Posterior cingulate gyrus (tissue), 11 donors: ENCODE measurements at regions not wholly inside any gene's neighbourhood (a gene's known extent, or its start where the extent isn't known, plus 50 kb on each side); places are given as distances from the start of the nearest gene placed in this dataset.
A peak's percentile ranks its signal among the peaks of the same experiment; 100 is the strongest.

ENCODE experiments used
- DNase-seq, 10 donors: peaks; one replicate each; pipeline versions ENCODE4 v3.0.0 to v3.0.0-alpha.2; 2020 to 2021; ENCODE audit warnings: mixed read lengths in 3 of 10
- intact Hi-C: fragments of 100-400 bp; cut with DNase I; formaldehyde crosslinking; loops from one replicate; pipeline ENCODE4 v1.15.1; 2023

- DNase-seq: no peak
- intact Hi-C loops: no loop called here
These were observed 103.2 kb downstream of the BTBD3 start for GRCh38 chr20:12020846-12021245.

DNA sequence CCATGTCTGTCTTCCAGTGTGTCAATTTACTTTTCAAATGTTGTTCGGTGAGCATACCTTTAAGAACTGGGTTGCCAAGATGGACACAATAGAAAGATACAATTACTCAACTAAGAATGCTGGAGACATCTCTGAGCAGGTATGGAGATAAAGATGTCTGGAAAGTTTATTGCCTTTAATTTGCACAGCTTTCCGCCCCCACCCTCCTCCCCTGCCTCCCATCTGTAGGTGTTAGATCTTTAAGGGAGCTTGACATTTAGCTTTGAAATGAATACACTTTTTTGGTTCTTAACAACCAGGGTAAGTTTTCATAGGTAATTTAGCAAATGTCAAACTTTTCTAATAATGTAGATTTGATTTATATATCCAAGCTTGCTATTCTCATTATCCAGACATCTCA, 104.4 kb downstream of the BTBD3 start:
- intact Hi-C loops: no loop called here
- DNase-seq: no peak

DNA sequence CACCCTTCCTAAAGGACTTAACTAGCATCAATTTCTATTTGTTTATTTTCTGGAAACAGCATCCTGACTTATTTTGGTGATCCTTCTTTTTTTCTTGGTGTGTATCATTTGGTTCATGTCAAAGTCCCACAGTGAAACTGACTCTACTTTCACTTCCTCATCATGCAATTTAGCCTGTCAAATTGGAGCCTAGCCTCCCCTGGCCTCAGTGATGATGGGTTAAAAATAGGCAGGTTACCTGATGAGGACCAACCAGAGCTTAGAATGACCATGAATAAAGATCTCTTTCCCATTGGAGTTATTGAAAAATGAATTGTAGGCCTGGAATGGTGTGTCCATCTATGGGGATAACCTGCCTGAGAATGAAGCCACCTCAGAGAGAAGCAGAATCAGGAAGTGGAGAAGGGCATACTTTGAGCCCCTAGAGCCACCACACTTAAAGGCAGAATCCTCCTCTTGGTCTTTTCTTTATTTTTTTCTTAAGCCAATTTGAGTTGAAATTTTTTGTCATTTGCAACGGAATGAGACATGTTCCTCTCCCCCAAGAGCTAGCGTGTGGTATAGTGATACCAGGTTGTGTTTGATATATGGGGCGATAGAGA, 105.6 kb downstream of the BTBD3 start:
- intact Hi-C loops: no loop called here
- no peak for DNase-seq

- DNase-seq: no peak
- intact Hi-C loops: no loop called here
These were observed 111.1 kb downstream of the BTBD3 start for GRCh38 chr20:12028771-12029170.

- intact Hi-C loops: no loop called here
- no peak for DNase-seq
These were observed 112.8 kb downstream of the BTBD3 start for GRCh38 chr20:12030470-12030869.

GRCh38 chr20:12036142-12036541, 118.4 kb downstream of the BTBD3 start:
- DNase-seq: no peak
- intact Hi-C loops: no loop called here

DNA sequence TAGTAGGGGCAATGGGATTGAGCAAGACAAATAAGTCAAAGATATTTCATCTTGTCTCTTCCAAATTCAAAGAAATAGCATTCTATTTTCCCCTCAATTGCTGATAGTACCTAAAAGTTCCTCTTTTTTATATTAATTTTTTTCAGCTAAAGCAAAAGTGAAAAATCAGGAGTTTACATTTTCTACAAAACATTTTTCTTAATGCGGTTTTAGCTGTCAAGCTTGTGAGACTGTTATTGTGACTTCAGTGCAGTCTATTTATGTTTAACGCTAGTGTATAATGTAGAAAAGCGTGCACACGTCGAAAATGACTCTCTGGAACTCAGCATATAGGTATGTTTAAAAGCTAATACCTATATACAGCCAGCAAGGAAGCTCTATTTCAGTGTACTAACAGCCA, 119.8 kb downstream of the BTBD3 start:
- intact Hi-C loops: no loop called here
- DNase-seq: no peak

- no peak for DNase-seq
- intact Hi-C loops: no loop called here
These were observed 122.6 kb downstream of the BTBD3 start for GRCh38 chr20:12040261-12040660.

DNA sequence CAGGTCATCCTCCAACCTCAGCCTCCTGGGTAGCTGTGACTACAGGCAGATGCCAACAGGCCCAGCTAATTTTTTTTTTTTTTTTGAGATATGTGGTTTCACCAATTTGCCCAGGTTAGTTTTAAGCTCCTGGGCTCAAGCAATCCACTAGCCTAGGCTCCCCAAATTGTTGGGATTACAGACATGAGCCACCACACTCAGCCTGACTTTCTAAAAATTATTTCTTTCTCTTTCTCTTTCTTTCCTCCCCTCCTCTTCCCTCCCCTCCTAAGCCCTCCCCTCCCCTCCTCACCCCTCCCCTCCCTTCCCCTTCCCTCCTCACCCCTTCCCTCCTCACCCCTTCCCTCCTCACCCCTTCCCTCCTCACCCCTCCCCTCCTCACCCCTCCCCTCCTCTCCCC, 127.3 kb downstream of the BTBD3 start:
- intact Hi-C loops: no loop called here
- no peak for DNase-seq

- intact Hi-C loops: no loop called here
These were observed 130.2 kb downstream of the BTBD3 start for GRCh38 chr20:12047838-12048432.

DNA sequence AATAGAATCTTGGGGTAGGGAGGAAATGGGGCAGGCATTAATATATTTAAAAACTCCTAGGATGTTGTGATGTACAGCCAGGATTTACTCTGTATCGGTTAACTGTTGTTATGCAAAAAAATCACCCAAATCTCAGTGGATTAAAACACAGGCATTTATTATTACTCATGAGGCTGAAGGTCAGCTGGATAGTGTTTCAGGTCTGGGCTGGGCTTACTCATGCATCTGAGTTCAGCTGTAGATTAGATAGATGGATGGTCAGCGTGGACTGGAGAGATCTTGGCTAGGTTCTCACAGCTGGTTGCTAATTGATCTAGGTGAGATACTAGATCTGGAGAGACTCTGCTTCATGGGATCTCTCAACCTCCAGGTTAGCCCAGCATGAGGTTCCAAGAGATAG, 131.4 kb downstream of the BTBD3 start:
- DNase-seq: no peak
- intact Hi-C loops: no loop called here

More at GRCh38 chr20:12047838-12048432, 130.2 kb downstream of the BTBD3 start:
- DNase-seq: no peak

GRCh38 chr20:12051206-12052163, 133.8 kb downstream of the BTBD3 start:
- no peak for DNase-seq
- intact Hi-C loops: no loop called here

DNA sequence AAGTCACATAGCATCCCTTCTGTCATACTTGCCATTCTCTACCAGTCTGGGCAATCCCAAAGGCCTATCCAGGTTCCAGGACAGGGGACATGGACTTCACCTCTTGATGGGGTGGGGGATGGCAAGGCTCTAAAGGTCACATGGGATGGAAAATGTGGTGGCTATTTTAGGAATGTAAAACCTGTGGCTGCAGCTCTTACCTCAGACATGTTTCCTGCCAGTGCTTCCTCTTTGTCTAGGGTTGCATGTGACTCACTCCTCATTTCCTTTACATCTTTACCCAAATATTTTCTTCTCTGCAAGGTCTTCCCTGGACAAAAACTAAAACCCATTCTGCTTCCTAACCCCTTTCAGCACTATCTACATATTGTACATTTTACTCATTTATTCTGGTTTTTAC, 135.7 kb downstream of the BTBD3 start:
- intact Hi-C loops: no loop called here
- DNase-seq: no peak

DNA sequence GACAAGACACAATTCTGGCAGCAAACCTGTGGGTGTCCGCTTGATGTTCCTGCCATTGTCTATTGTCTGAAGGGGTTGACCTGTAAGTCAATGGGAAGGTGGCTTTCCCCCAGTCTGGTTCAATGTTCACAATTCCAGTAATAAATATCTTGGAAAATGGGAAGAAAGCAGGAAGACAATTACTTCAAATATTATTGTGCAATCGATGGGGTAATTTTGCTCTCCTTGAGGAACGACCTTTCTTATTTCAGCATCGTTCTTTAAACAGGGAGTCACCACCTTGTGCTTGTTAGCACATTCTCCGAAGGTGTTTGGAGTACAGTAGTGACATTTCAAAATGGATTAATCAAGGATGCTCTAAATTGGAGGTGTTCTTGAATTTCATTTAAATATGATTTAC, 136.9 kb downstream of the BTBD3 start:
- no peak for DNase-seq
- intact Hi-C loops: no loop called here

- intact Hi-C loops: no loop called here
These were observed 137.5 kb downstream of the BTBD3 start for GRCh38 chr20:12055161-12055560.

GRCh38 chr20:12056839-12057238, 139.1 kb downstream of the BTBD3 start:
- no peak for DNase-seq
- intact Hi-C loops: no loop called here

More at GRCh38 chr20:12055161-12055560, 137.5 kb downstream of the BTBD3 start:
- DNase-seq: no peak

- DNase-seq: no peak
- intact Hi-C loops: no loop called here
These were observed 140.1 kb downstream of the BTBD3 start for GRCh38 chr20:12057778-12058177.

GRCh38 chr20:12058216-12058615, 140.5 kb downstream of the BTBD3 start:
- DNase-seq: no peak
- intact Hi-C loops: no loop called here

DNA sequence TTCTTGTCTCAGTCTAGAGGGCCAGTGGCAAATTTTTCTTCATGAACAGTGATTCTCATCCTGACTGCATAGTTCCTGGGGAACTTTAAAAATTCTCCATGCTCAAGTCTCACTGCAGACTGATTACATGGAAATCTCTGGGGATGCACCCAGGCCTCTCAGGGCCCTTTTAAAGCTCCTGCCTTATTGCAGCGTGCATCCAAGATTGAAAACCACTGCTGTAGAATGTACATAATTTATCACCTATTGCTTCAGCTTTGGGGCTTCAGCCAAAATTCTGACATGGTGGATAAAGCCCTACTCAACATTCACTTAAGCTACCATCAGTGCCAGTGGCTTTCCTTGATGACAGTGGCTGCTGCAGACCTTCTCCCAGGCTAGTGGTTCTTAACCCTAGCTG, 143.8 kb downstream of the BTBD3 start:
- intact Hi-C loops: no loop called here
- DNase-seq: no peak

- DNase-seq: no peak
- intact Hi-C loops: no loop called here
These were observed 145.5 kb downstream of the BTBD3 start for GRCh38 chr20:12063106-12063684.

GRCh38 chr20:12064540-12064939, 146.8 kb downstream of the BTBD3 start:
- DNase-seq: peak in 1 of 10 donors; percentile 77
- intact Hi-C loops: no loop called here
